ENCODE measurements at regions not wholly inside any gene's neighbourhood (a gene's known extent, or its start where the extent isn't known, plus 50 kb on each side); places are given as distances from the start of the nearest gene placed in this dataset.

GRCh38 chr7:10205696-10206095 is 768.0 kb upstream of the PHF14 start:
- TF ChIP-seq, protein P1, sequence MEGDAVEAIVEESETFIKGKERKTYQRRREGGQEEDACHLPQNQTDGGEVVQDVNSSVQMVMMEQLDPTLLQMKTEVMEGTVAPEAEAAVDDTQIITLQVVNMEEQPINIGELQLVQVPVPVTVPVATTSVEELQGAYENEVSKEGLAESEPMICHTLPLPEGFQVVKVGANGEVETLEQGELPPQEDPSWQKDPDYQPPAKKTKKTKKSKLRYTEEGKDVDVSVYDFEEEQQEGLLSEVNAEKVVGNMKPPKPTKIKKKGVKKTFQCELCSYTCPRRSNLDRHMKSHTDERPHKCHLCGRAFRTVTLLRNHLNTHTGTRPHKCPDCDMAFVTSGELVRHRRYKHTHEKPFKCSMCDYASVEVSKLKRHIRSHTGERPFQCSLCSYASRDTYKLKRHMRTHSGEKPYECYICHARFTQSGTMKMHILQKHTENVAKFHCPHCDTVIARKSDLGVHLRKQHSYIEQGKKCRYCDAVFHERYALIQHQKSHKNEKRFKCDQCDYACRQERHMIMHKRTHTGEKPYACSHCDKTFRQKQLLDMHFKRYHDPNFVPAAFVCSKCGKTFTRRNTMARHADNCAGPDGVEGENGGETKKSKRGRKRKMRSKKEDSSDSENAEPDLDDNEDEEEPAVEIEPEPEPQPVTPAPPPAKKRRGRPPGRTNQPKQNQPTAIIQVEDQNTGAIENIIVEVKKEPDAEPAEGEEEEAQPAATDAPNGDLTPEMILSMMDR (IDR thresholded peaks at IDR 0.05; ENCODE audit: low read length): no peak
- no peak for TF ChIP-seq EZH2 (IDR thresholded peaks at IDR 0.05; ENCODE audit: borderline replicate concordance, low read length)

Measured in OCI-LY1 (cell line).